ENCODE measurements at regions not wholly inside any gene's neighbourhood (a gene's known extent, or its start where the extent isn't known, plus 50 kb on each side); places are given as distances from the start of the nearest gene placed in this dataset.

DNA sequence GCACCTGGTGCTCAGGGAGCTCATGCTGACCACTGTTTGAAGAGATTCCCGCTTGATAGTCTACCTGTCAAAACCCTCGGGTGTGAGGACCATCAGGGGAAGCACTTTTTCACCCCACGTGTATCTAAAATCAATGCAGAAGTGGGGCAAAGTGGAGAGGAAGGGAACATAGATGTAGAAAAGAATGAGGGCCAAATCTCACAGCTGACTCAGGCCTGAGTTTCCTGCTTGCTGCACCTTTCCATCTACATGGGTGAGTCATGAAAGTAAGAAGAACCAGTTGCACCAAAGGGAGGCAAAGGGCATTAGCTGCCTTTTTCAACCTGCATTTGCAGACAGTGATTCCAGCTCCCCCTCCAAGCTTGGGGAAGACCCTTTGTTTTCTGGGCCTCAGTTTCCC is 100.2 kb upstream of the MYCN start:
- no peak for DNase-seq (ENCODE audit: low read depth)

DNA sequence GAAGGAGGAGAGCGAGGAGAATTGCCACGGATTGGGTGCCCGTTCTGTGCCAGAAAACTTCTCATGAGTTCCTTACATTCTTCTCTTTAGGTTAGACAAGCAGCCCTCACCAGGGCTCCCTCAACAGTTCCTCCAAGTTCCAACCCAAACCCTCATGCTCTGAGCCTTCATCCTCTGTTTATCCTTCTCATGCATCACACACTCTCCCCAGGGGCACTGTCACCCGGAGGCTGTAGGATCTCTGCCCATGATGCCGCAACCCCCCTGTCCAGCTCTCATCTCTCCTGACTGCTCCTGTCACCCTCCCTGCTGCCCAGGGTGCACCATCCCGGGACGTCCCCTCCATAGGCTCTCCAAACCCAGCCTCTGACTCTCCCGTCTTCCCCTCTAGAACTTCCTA is 99.4 kb upstream of the MYCN start:
- no peak for DNase-seq (ENCODE audit: low read depth)

DNA sequence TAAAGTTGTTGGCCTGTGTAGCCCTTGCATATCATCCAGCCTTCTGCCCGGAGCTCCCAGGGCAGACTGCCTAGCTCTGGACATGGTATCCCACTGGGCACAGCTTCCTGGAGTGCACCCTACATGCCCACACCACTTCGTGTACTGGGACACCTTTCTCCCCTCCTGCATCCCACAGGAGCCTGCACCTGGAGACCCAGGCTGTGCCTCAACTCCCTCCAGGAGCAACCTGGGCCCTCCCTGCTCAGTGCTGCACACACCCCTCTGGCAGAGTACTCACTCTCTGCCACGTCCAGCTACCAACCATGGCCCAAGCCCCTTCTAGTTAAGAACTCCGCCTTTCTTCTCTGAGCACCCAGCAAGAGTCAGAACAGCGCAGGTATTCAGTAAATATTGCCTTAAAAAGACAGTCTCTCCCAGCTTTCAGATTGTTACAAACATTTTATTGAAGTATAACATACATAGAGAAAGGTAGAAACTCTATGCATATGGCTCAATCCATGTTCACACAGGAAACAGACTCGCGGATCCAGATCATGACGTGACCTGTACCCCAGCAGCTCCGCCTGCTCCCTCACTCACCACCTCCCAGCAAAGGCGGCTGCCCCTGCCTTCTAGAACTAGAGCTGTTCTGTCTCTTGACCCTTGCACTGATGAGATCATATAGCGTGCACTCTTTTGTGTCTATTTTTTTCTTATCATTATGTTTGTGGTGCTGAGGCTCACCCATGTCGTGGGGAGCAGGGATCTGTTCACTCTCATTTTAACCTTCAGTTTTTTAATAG is 98.4 kb upstream of the MYCN start:
- DNase-seq (ENCODE audit: low read depth): no peak

DNA sequence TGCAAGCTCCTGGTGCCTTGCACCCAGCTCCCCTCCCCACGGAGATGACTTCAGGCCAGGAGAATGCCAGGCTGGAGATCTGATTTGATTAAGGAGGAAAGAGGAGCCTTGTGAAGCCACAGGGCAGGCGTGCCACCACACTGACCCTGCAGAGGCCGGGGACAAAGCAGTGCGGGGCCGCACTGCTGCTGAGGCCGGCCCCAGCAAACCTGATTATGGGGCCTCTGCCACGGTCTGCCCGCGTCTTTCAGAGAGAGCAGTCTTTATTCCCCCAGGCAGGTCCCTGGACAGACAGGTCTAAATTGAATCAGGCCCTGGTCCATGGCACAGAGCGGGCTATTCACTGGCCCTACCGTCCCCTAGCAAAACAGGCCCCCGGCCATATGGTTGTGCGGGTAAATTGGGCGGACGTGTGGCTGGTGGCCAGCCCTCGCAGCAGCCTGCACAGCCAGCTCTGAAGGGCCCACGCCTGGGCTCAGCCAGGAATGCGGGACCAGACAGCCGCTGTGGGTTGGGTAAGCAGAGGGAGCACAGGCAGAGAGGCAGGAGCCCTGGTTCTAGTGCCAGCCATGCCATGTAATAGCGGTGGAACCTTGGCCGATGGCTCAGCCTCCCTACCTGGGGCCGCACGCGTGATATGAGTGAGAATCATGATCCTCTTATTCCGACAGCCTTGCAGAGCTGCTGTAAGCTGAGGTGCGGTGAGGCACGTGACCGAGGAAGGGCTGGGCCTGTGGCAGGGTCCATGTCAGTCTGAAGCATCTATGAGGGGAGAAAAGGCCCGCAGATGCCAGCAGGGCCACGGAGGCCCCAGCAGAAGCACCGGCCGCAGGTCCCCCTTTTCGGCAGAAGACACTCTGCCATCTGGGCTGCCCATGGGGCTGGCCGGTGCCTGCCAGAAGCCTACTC is 97.3 kb upstream of the MYCN start:
- no peak for DNase-seq (ENCODE audit: low read depth)

DNA sequence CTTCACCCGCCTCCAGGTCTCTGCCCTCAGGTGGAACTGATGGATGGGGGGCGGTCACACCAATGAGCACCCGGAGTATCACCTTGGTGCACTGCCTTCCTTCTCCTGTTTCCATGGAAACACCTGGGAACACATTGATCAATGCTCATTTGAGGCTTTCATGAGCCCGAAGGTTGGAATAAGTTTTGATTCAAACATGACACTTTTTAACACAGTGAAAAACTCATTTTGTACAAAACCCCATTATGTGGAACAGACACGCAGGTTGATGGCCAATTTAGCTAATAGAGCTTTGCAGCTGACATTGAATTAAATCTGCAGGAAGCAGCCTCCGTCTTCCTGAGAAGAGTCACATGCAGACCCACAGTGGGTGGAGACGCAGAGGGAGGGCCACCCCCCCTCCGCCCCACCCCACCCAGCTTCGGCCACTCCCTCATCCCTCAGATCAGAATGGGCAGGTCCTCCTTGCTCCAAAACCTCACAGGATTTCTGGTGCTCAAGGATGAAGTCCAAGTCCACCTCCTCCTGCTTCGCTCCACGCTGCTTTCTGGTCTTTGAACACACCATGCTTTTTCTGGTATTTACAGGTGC is 96.0 kb upstream of the MYCN start:
- DNase-seq (ENCODE audit: low read depth): no peak

DNA sequence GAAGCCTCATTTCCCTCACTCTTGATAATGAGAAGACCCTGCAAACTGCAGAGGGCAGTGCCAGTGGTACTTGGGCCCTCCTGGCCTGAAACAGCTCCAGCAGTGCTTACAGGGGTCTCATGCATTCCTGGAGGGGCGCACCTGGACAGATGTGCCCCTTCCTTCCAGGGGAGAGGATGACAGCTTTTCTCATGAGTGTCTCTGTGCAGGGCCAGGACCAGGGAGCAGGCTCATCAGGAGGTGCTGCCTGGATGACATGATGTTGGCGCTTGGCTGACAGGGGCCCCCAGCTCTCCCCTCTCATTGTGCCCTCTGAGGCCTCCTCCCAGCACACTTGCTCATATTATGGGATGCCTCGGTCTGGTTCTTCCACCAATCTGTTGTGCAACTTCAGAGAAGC is 95.1 kb upstream of the MYCN start:
- DNase-seq (ENCODE audit: low read depth): no peak

DNA sequence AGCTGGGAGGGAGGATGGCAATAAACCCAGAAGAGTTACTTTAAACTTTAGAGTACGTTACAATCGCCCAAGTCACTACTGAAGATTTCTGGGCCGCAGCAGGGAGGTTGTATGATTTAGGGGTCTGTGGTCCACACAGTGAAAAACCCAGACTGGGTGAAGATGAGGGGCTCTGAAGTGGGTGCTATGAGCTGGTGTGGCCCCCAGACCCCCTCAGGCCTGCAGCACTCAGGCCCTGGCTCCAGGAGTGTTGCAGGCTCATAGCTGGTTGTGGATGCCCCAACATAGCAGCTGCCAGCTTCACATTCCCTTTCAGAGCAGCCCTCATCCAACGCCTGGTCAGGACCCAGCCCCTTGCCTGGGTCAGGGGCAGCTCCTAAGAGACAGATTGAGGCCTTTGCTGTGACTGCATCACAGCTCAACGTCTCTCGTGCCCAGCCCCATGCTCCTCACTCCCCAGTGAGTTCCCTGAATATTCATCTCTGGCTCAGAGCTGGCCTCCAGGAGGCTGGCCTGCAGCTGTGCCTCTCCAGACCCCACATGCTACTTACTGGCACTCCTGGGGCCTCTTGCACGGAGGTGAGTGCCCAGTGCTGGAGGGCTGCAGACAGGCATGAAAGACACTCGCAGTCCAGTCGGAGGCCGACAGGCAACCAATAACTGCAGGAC is 94.5 kb upstream of the MYCN start:
- no peak for DNase-seq (ENCODE audit: low read depth)

DNA sequence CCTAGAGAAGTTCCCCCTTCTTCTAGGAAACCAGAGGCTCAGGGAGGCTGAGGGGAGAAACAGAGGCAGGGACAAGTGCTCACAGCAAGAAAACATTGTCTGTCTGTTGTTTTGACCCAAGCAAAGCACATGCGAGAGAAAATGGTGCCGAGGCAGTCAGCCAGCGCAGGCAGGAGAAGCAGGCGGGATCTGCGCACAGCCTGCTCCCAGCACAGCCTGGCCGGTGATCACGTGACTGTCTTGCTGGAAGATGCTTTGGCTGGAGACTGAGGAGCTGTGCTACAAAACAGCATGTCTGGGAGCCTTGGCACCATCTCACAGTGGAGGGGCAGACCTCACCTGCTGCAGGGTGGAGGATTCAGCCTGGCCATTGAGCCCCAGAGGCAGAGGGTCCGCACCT is 93.7 kb upstream of the MYCN start:
- no peak for DNase-seq (ENCODE audit: low read depth)

DNA sequence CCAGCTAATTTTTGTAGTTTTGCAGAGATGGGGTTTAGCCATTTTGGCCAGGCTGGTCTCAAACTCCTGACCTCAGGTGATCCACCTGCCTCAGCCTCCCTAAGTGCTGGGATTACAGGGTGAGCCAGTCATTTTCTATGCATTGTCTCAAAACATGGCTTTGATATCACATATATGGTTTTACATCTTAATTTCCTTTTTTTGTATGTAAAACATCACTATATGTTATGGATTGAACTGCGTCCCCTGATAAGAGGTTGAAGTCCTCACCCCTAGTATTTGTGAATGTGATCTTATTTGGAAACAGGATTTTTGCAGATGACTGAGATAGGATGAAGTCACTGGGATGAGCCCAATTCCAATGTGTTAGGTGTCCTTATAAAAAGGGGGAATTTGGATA is 89.8 kb upstream of the MYCN start:
- no peak for DNase-seq (ENCODE audit: low read depth)

DNA sequence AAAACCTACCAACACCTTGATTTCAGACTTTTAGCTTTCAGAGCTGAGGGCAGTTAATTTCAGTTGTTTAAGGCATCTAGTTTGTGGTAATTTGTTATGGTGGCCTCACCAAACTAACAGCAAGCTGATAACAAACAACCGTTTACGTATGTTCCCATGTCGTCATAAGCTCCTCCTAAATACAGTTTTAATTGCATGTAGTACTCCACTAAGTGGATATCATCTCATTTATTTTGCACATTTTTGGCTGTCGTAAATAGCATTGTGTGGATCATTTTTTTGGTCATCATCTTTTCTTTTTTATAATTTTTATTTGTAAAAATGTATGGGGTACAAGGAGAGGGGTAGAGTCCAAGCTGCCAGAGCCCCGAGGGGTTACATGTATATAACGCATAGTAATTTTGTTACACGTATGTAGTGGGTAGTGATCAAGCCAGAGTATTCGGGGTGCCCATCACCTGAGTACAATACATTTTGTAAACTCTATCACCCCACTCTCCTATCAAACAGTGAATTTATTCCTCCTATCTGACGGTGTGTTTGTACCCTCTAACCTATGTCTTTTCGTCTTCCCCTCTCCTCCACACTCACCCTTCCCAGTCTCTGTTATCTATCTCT is 89.2 kb upstream of the MYCN start:
- DNase-seq (ENCODE audit: low read depth): no peak

DNA sequence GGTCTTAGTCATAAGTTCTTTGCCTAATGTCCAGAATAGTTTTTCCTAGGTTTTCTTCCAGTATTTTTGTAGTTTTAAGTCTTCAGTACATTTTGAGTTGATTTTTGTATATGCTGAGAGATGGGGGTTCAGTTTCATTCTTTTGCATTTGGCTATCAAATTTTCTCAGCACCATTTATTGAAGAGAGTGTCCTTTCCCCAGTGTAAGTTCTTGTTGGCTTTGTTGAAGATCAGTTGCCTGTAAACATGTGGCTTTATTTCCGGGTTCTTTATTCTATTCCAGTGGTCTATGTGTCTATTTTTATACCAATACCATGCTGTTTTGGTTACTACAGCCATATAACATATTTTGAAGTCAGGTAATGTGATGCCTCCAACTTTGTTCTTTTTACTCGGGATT is 87.5 kb upstream of the MYCN start:
- no peak for DNase-seq (ENCODE audit: low read depth)

DNA sequence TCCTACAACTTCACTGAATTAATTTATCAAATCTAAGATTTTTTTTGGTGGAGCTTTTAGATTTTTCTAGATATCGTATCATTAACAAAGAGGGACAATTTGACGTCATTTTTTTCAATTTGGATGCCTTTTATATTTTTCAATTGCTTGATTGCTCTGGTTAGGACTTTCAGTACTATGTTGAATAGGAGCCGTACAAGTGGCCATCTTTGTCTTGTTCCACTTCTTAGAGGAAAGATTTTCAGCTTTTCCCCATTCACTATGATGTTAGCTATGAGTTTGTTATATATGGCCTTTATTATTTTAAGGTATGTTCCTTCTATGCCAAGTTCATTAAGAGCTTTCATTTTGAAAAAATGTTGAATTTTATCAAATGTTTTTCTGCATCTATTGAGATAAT is 86.4 kb upstream of the MYCN start:
- no peak for DNase-seq (ENCODE audit: low read depth)

DNA sequence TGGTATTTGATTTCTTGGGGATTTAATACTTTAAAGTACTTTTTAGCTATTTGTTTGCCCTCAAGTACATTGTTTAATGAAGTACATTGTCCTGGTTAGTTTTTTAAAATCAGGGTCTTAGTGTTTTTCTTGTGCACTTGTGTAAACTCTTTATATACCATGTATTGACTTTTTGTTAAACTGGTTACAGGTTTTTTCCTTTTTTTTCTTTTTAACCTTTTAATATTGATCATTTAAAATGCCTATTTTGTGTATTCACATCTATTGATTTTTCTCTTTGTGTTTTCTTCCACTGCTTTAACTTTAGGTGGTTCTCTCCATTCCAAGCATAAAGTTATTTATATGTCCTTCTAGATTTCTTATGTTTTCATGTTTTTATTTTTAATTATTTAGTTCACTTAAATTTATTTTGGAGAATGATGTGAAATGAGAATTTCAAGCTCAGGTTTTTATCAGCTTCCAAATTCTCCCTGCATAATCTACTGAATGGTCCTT is 84.5 kb upstream of the MYCN start:
- no peak for DNase-seq (ENCODE audit: low read depth)

DNA sequence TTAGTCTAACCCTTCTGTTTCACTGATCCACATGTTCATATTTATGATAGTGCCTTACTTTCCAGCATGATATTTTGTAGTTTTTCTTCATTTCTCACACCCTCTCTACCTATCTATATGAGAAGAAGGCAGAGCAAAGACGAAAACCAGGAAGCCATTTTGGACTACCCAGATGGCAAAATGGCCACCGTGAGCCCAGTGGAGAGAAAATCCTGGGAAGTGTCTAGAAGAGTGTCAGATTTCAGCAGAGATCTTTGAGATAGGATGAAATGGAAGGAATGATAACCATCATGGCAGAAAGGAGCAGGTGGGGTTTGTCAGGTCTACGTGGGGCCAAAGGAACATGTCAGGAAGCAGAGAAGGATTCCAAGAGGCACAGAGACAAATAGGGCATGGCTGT is 84.0 kb upstream of the MYCN start:
- no peak for DNase-seq (ENCODE audit: low read depth)

DNA sequence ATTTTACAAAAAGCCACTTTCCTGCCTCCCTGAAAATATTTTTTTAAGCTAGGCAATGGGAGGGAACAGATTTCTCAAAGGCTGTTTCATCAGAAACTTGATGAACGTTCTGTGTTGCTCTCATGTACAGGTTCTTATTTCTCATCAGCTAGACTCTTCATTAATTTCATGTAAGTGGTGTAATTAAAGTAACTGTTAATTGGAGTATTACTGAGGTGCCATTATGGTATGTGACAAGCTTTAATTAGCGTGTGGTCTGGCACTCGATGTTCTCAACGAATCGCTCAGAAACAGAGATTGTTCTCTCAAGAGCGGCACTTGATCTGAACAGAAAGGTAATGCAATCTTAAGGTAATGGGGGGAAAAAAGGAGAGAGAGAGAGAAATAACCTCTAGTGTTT is 81.9 kb upstream of the MYCN start:
- DNase-seq (ENCODE audit: low read depth): no peak

DNA sequence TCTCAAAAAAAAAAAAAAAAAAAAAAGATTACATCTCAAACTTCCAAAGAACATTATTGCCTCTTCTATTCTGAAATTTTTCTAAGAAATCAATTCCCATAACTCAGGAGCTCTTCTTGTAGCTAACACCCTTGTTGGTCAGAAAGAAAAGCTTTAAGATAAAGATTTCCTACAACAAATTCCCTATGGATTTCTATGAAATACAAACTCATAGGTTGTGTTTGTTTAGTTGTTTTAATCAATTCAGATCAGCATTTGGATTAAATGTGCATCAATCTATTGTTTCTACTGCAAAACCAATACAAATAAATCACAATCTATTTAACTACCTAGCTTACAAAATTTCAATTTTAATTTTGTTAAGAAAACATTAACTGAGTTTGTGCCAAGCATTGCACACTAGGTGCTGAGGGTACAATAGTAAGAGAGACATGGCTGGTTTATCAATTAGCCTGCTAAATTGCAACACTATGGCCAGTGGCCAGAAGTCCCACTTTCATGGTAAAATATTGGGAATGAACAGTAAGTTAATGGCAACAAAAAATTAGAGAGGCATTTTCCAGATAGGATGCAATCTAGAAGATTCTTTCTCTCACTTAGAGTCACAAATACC is 80.2 kb upstream of the MYCN start:
- no peak for DNase-seq (ENCODE audit: low read depth)

DNA sequence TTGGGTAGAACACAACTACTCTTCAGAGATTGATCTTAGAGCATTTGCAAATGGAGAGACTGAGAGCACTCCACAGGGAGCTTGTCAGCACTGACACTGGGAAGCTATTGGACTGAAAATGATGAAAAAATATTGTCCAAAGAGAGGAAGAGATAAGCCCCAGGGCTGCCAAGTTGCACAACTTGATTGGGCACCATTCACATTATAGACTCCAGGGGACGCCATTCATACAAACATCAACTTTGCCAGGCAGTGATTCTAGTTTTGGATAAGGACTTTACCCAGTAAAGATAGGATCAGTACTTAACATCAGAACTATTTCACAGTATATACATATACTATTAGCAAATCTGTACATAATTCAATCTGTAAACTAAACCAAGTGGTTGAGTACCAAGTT is 79.6 kb upstream of the MYCN start:
- DNase-seq (ENCODE audit: low read depth): no peak

DNA sequence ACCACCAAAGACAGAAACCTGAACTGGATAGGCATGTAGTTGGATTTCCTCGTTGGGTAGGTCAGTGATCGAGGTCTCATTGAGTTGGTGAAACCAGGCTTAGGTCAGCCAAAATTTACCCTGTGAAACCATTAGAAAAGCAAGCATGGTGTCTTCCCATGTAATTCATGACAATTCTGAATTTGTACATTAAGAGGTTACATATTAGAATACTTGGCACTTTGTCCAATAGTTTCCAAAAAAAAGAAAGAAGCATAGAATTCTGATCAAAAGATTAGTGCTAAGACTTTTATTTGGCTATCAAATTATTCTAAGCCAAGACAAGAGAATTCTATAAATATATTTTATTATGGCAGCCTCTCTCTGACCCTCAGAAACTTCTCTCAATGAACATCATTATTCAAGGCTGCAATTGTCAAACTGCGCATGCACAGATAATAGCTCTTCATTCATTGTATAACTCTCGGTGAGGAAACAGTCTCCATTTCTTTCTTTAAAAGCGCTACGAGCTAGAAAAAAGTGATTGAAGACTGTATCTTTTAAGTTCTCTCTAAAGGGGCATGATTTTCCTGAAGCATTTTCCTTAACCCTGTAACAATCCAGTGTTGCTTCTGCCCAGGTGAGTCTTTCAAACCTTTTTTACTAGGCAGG is 79.1 kb upstream of the MYCN start:
- DNase-seq (ENCODE audit: low read depth): no peak

DNA sequence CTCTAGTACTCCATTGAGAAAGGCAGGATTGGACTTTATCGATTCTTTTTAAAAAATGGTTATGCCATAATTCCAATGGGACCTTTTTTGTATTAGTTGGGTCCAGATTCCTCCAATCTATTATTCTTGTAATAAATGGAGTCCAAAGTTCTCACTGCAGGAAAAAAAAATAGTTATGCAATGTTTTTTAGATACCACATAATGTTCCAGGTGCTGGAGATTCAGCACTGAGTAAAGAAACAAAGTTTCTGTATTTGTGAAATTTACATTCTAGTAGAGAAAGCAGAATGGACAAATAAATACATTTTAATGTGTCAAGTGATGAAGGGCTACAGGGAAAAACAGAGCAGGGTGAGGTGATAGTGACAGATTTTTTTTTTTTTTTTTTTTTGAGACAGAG is 78.5 kb upstream of the MYCN start:
- DNase-seq (ENCODE audit: low read depth): no peak

DNA sequence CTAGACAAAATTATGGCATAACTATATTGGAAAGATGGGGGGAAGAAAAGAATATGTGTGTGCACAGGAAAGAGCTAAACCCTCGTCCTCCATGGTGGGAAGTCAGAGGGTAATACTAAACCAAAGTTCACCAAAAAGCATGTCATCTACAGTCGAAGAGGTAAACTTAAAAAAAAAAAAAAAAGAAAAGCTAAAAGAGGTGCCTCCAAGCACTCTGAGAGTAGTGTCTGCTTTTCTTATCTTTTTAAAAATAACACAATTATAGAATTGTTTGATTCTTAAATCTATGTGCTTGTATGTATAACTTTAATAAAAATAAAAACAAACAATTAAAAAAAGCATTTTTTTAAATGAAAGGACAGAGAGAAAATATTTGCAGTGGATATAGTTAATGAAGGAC is 77.3 kb upstream of the MYCN start:
- no peak for DNase-seq (ENCODE audit: low read depth)

All from M059J (cell line).